C4-2B (cell line): ENCODE measurements at regions not wholly inside any gene's neighbourhood (a gene's known extent, or its start where the extent isn't known, plus 50 kb on each side); places are given as distances from the start of the nearest gene placed in this dataset.

ENCODE experiments used
- ZFX ChIP-seq: fragments of 450-650 bp; IDR thresholded peaks from 2 replicates; pipeline ENCODE4 v1.6.1; 2017
- TF ChIP-seq, protein P1 (sequence below): fragments of 450-650 bp; conservative IDR thresholded peaks from 2 replicates; pipeline ENCODE4 v1.5.1; 2017; ENCODE audit warnings: mild to moderate bottlenecking

DNA sequence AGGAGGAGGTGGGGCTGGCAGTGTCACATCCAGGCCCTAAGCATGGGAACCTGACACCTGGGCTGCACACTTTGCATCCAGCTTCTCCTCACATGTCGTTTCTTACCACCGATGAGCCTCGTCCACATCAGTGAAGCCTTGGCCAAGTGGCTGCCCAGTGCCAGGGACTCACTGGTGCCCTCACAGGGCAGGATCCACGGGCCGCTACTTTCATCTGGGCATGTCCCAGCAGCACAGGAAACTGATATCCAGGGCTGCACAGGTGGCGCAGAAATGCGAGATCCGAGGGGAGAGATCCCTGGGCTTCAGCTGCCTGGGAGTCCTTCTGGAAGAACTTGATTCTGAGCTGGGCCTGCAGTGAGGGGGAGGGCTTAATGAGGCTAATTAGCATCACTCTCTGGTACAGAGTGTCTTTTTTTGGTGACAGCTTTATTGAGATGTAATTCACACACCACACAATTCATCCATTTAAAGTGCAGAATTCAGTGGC, 291.6 kb upstream of the HDAC4 start:
- TF ChIP-seq, protein P1, sequence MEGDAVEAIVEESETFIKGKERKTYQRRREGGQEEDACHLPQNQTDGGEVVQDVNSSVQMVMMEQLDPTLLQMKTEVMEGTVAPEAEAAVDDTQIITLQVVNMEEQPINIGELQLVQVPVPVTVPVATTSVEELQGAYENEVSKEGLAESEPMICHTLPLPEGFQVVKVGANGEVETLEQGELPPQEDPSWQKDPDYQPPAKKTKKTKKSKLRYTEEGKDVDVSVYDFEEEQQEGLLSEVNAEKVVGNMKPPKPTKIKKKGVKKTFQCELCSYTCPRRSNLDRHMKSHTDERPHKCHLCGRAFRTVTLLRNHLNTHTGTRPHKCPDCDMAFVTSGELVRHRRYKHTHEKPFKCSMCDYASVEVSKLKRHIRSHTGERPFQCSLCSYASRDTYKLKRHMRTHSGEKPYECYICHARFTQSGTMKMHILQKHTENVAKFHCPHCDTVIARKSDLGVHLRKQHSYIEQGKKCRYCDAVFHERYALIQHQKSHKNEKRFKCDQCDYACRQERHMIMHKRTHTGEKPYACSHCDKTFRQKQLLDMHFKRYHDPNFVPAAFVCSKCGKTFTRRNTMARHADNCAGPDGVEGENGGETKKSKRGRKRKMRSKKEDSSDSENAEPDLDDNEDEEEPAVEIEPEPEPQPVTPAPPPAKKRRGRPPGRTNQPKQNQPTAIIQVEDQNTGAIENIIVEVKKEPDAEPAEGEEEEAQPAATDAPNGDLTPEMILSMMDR: no peak
- no peak for TF ChIP-seq ZFX
